GM12878 (cell line): ENCODE measurements at regions not wholly inside any gene's neighbourhood (a gene's known extent, or its start where the extent isn't known, plus 50 kb on each side); places are given as distances from the start of the nearest gene placed in this dataset.

Experiments used
- ATAC-seq: fragments of 200-7000 bp; cut with Tn5 transposase; 3 replicates; pipeline ENCODE4 v1.9.1; 2020; ENCODE audit warnings: mild to moderate bottlenecking, moderate library complexity
- BruUV-seq: library from RNA; stranded (reverse); fragments of 400-500 nt; replicated peaks from 2 replicates; lab custom pipeline; 2021; lab: Mats Ljungman, UMichigan
- CTCF ChIA-PET: fragments of 300-600 bp; sonication (Branson Sonifier 250); formaldehyde crosslinking; extraction: SDS; loops from one replicate; lab custom pipeline; 2021; ENCODE audit warnings: inconsistent platforms; lab: Yijun Ruan, JAX
- POLR2A ChIA-PET: fragments of 350-600 bp; formaldehyde crosslinking; extraction: SDS; loops from one replicate; lab custom pipeline; 2021; ENCODE audit warnings: inconsistent platforms; lab: Charles Lee
- RAD21 ChIA-PET: fragments of 300-600 bp; sonication (Branson Sonifier 250); formaldehyde crosslinking; loops from one replicate; lab custom pipeline; 2023; ENCODE audit warnings: antibody characterized with exemption; ENCODE audit not compliant: unreplicated experiment; lab: Charles Lee
- SMC1A ChIA-PET: fragments of 300-600 bp; sonication (Branson Sonifier 250); formaldehyde crosslinking; loops from one replicate; lab custom pipeline; 2023; ENCODE audit not compliant: unreplicated experiment, uncharacterized antibody; lab: Charles Lee
- DNase-seq: peaks from one replicate; pipeline ENCODE4 v3.0.0-alpha.2; 2011; ENCODE audit warnings: low read depth, low spot score
- FAIRE-seq: peaks from 3 replicates; lab custom pipeline; 2011; peaks lifted over from hg19 to GRCh38; lab: Jason Lieb, UNC
- H2AFZ ChIP-seq: 2 replicates; pipeline ENCODE4 v1.6.0; 2011; ENCODE audit warnings: low read depth, low read length, control low read depth; ENCODE audit not compliant: control insufficient read depth
- H3K27ac ChIP-seq: 2 replicates; pipeline ENCODE4 v1.5.1; 2011; ENCODE audit warnings: control low read depth; ENCODE audit not compliant: control insufficient read depth, insufficient read depth
- H3K27me3 ChIP-seq, 2 experiments: replicated peaks in 1 of 2; 2 replicates each; pipeline versions ENCODE4 v1.6.0 to v1.6.1; 2011; ENCODE audit warnings: low read length in 1 of 2; ENCODE audit not compliant: control insufficient read depth in 2 of 2, insufficient read depth in 2 of 2
- H3K36me3 ChIP-seq, 2 experiments: 2 replicates each; pipeline ENCODE4 v1.5.1; 2011; ENCODE audit warnings: low read length in 1 of 2; ENCODE audit not compliant: control insufficient read depth in 2 of 2, insufficient read depth in 2 of 2
- H3K4me1 ChIP-seq: 2 replicates; pipeline ENCODE4 v1.6.1; 2011; ENCODE audit warnings: mild to moderate bottlenecking, low read length, moderate library complexity, mixed read lengths; ENCODE audit not compliant: control insufficient read depth, insufficient read depth
- H3K4me2 ChIP-seq: 2 replicates; pipeline ENCODE4 v1.6.0; 2011; ENCODE audit warnings: control low read depth; ENCODE audit not compliant: control insufficient read depth, insufficient read depth
- H3K4me3 ChIP-seq: fragments of 200-600 bp; sonication (generic); 2 replicates; pipeline ENCODE4 v1.5.1; 2016
- H3K79me2 ChIP-seq: 2 replicates; pipeline ENCODE4 v1.6.0; 2011; ENCODE audit warnings: low read length; ENCODE audit not compliant: control insufficient read depth, insufficient read depth
- H3K9ac ChIP-seq: 2 replicates; pipeline ENCODE4 v1.8.0; 2011; ENCODE audit warnings: low read length, control low read depth, mixed read lengths; ENCODE audit not compliant: control insufficient read depth, insufficient read depth
- H3K9me3 ChIP-seq: replicated peaks from 3 replicates; pipeline ENCODE4 v1.5.1; 2011; ENCODE audit warnings: mild to moderate bottlenecking, low read length; ENCODE audit not compliant: control insufficient read depth, insufficient read depth
- H4K20me1 ChIP-seq: 2 replicates; pipeline ENCODE4 v1.6.0; 2011; ENCODE audit not compliant: control insufficient read depth, insufficient read depth
- BCLAF1 ChIP-seq: fragments of 450-650 bp; IDR thresholded peaks from 2 replicates; pipeline ENCODE4 v1.6.1; 2017; ENCODE audit warnings: antibody characterized with exemption, mild to moderate bottlenecking, moderate library complexity
- CEBPZ ChIP-seq: fragments of 150-350 bp; IDR thresholded peaks from 2 replicates; pipeline ENCODE4 v1.6.1; 2016; ENCODE audit warnings: low read depth, low read length
- CREM ChIP-seq: IDR thresholded peaks from 2 replicates; pipeline ENCODE4 v1.6.1; 2014; ENCODE audit warnings: antibody characterized with exemption, low read depth
- ELK1 ChIP-seq: IDR thresholded peaks from 2 replicates; pipeline ENCODE4 v1.6.1; 2012; ENCODE audit warnings: low read depth, low read length, improper control_type of control experiment
- EP300 ChIP-seq, 2 experiments: fragments of 150-350 bp in 1 of 2; IDR thresholded peaks; 2 replicates each; pipeline ENCODE4 v1.6.1; 2011 to 2012; ENCODE audit warnings: low read depth in 2 of 2, low read length in 2 of 2, borderline replicate concordance in 1 of 2, improper control_type of control experiment in 1 of 2, inconsistent platforms in 1 of 2; ENCODE audit not compliant: control insufficient read depth in 1 of 2
- MYC ChIP-seq: IDR thresholded peaks from 2 replicates; pipeline ENCODE4 v1.6.1; 2011; ENCODE audit warnings: mild to moderate bottlenecking, low read length, moderate library complexity, inconsistent platforms; ENCODE audit not compliant: insufficient read depth, insufficient replicate concordance, insufficient read length, severe bottlenecking
- RB1 ChIP-seq: fragments of 450-650 bp; formaldehyde crosslinking; IDR thresholded peaks from 2 replicates; pipeline ENCODE4 v1.6.1; 2017; ENCODE audit warnings: mild to moderate bottlenecking, borderline replicate concordance
- SMC3 ChIP-seq: IDR thresholded peaks from 2 replicates; pipeline ENCODE4 v1.6.1; 2011; ENCODE audit warnings: low read length, improper control_type of control experiment, borderline replicate concordance
- SREBF2 ChIP-seq: IDR thresholded peaks from 2 replicates; pipeline ENCODE4 v1.6.1; 2012; ENCODE audit warnings: mild to moderate bottlenecking, low read length
- WGBS: methylation state at CpG from one replicate; pipeline ENCODE4 v1.1.6; 2016; ENCODE audit warnings: low lambda C conversion rate; ENCODE audit not compliant: insufficient replicate concordance, insufficient coverage; ENCODE audit errors: missing lambda C conversion rate; 5-methylcytosine and 5-hydroxymethylcytosine counted together
- in situ Hi-C: fragments of 300-500 bp; cut with MboI; formaldehyde crosslinking; loops from 9 replicates; pipeline ENCODE4 v1.14.3; 2018; ENCODE audit warnings: mixed read lengths
- intact Hi-C: fragments of 100-400 bp; cut with micrococcal nuclease; formaldehyde crosslinking; loops from one replicate; pipeline ENCODE4 v1.14.2; 2022; ENCODE audit not compliant: unreplicated experiment
- TF ChIP-seq, protein P1 (sequence below): IDR thresholded peaks from 2 replicates; pipeline ENCODE4 v1.6.1; 2011; ENCODE audit warnings: borderline replicate concordance, low read depth, mild to moderate bottlenecking, moderate library complexity, low read length; ENCODE audit not compliant: insufficient read depth, poor library complexity, severe bottlenecking

GRCh38 chr3:194785315-194785714, 99.6 kb downstream of the FAM43A start (continued):
- TF ChIP-seq ELK1 (no peak), CREM (no peak)

DNA sequence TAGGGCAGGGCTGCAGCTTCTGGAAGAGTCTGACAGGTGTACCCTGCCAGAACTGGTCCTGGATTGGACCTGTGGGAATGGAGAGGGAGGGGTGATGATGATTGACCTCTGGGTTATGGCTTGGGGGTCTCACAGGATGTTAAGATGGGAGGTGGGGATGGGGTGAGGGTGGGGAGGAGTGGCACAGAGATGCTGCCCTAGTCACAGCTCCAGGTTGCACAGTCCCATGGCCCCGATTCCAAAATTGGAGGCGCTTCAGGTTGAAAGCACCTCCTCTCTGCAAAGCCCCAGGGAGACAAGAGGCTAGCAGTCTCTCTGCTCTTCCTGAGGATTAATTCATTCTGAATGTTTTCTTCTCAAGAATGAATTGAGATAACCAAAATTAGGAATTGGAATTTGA, 101.4 kb downstream of the FAM43A start:
- WGBS = 37% methylated on average over 2 of the region's 2 CpGs
- BruUV-seq = no TSS peak
- intact Hi-C loops (no loop called here), in situ Hi-C loops (no loop called here)
- SMC1A ChIA-PET = interaction anchor here (0.6 kb wide), 1 partner anchor 9 kb away, joined by 3 read pairs; no protein-coding TSS in a partner anchor
- Histone ChIP-seq H3K9ac (no peak overlapping the region), H3K36me3 (no peaks in the 10 kb centered on the region), H3K4me3 (no peak overlapping the region), H3K79me2 (no peaks in the 10 kb centered on the region), H4K20me1 (no peaks in the 10 kb centered on the region), H3K27me3 (peaks cover 0 to 1% of the 10 kb centered on the region in 2 experiments; a peak in 1 of 4 replicates), H3K4me2 (no peak overlapping the region), H3K27ac (no peak overlapping the region), H2AFZ (no peak overlapping the region), H3K9me3 (no peaks in the 10 kb centered on the region), H3K4me1 (no peaks in the 10 kb centered on the region)
- DNase-seq (no peak), FAIRE-seq (no peak), ATAC-seq (no peak)
- RAD21 ChIA-PET = no interaction called here
- CTCF ChIA-PET = interaction anchor here (0.9 kb wide), 1 partner anchor 16 kb away, joined by 4 read pairs; no protein-coding TSS in a partner anchor
- POLR2A ChIA-PET = no interaction called here
- TF ChIP-seq MYC = no peak
- no peak for TF ChIP-seq SMC3
- TF ChIP-seq, protein P1, sequence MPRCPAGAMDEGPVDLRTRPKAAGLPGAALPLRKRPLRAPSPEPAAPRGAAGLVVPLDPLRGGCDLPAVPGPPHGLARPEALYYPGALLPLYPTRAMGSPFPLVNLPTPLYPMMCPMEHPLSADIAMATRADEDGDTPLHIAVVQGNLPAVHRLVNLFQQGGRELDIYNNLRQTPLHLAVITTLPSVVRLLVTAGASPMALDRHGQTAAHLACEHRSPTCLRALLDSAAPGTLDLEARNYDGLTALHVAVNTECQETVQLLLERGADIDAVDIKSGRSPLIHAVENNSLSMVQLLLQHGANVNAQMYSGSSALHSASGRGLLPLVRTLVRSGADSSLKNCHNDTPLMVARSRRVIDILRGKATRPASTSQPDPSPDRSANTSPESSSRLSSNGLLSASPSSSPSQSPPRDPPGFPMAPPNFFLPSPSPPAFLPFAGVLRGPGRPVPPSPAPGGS = no peak
- no peak for TF ChIP-seq SREBF2
- TF ChIP-seq BCLAF1 = no peak
- no peak for TF ChIP-seq EP300 (IDR thresholded peaks at IDR 0.05; ENCODE audit: borderline replicate concordance in 1 of 2, control insufficient read depth in 1 of 2, low read depth in 2 of 2, low read length in 2 of 2)
- TF ChIP-seq RB1 = no peak
- TF ChIP-seq CEBPZ = no peak
